ENCODE measurements at regions not wholly inside any gene's neighbourhood (a gene's known extent, or its start where the extent isn't known, plus 50 kb on each side); places are given as distances from the start of the nearest gene placed in this dataset.

- TF ChIP-seq CTCF (IDR thresholded peaks at IDR 0.05) = no peak
- TF ChIP-seq POLR2A (IDR thresholded peaks at IDR 0.05) = no peak
- peak; percentile 80 to 93 (median 86) for TF ChIP-seq POLR2AphosphoS5 (IDR thresholded peaks at IDR 0.05)
- TF ChIP-seq EP300 (IDR thresholded peaks at IDR 0.05) = peak in 1 of 4 donors; percentile 76
These were observed 545.0 kb downstream of the ZPLD1 start for GRCh38 chr3:102979682-102980354.

Data from sigmoid colon (tissue), 4 donors.